Ovary (tissue), 7 donors: ENCODE measurements at regions not wholly inside any gene's neighbourhood (a gene's known extent, or its start where the extent isn't known, plus 50 kb on each side); places are given as distances from the start of the nearest gene placed in this dataset.

Source experiments
- DNase-seq, 5 donors: peaks; one replicate each; pipeline ENCODE4 v3.0.0-alpha.2; 2019 to 2020
- H3K27ac ChIP-seq, 2 donors: fragments of 200-600 bp; one replicate each; pipeline versions ENCODE4 v1.5.1 to v1.8.0; 2019 to 2022
- H3K27me3 ChIP-seq: fragments of 200-600 bp; one replicate; pipeline ENCODE4 v1.8.0; 2022
- H3K36me3 ChIP-seq: fragments of 200-600 bp; sonication (generic); one replicate; pipeline ENCODE4 v1.5.1; 2019
- H3K4me1 ChIP-seq: one replicate; pipeline ENCODE4 v1.8.1; 2013; ENCODE audit warnings: mild to moderate bottlenecking, moderate library complexity; ENCODE audit not compliant: insufficient read depth
- H3K4me3 ChIP-seq: fragments of 200-600 bp; sonication (generic); one replicate; pipeline ENCODE4 v1.5.1; 2017
- H3K9me3 ChIP-seq, 2 donors: fragments of 200-600 bp in 1 of 2; sonication (generic) in 1 of 2; one replicate each; pipeline versions ENCODE4 v1.5.1 to v1.8.1; 2013 to 2019; ENCODE audit warnings: mild to moderate bottlenecking in 1 of 2, moderate library complexity in 1 of 2
- CTCF ChIP-seq, 3 donors: fragments of 450-650 bp in 2 of 3; fragments of 200-600 bp in 1 of 3; IDR thresholded peaks; one replicate each; pipeline versions ENCODE4 v1.5.1 to v1.8.0; 2016 to 2022; ENCODE audit warnings: antibody characterized with exemption in 3 of 3, mild to moderate bottlenecking in 1 of 3
- EP300 ChIP-seq: sonication (generic); formaldehyde crosslinking; IDR thresholded peaks from one replicate; pipeline ENCODE4 v1.6.1; 2017; ENCODE audit warnings: antibody characterized with exemption
- POLR2A ChIP-seq: fragments of 450-650 bp; IDR thresholded peaks from one replicate; pipeline ENCODE4 v1.6.1; 2017; ENCODE audit warnings: antibody characterized with exemption, mild to moderate bottlenecking, moderate library complexity
- WGBS, 3 donors: extraction: QIAGEN DNeasy Blood & Tissue Kit in 1 of 3; methylation state at CpG; one replicate each; pipeline versions ENCODE4 v1.1.5 to v1.1.7; 2013 to 2017; 5-methylcytosine and 5-hydroxymethylcytosine counted together
- intact Hi-C, 4 donors: fragments of 100-400 bp; cut with DNase I; formaldehyde crosslinking; loops; one replicate each; pipeline versions ENCODE4 v1.11.0 to v1.15.1; 2022 to 2023
- donor health status: DM: no; HTN: no; CAD: no; lungs with moderate emphysema.
- donor health status: DM: no; HTN: no; CAD: no.
- donor health status: Bipolar disorder and iron deficiency.
- donor health status: DM: no; HTN: no; CAD: no.
- donor health status: DM: yes; HTN: yes; CAD: no.

- intact Hi-C loops = no loop called here
- Histone ChIP-seq H3K4me1 (no peaks in the 10 kb centered on the region), H3K4me3 (no peak overlapping the region), H3K9me3 (no peaks in the 10 kb centered on the region), H3K27me3 (no peaks in the 10 kb centered on the region), H3K27ac (no peak overlapping the region), H3K36me3 (no peaks in the 10 kb centered on the region)
- TF ChIP-seq POLR2A (no peak), EP300 (no peak), CTCF (IDR thresholded peaks at IDR 0.05) (no peak)
- 97% methylated on average over 12 to 14 of the region's 14 CpGs for WGBS, 3 donors
- no peak for DNase-seq
Observed at GRCh38 chr6:141041596-141042087, 1091.1 kb upstream of the GJE1 start.

- H3K27ac ChIP-seq = no peak overlapping the region
- 70 to 86% (median 83%) methylated on average over 5 of the region's 5 CpGs for WGBS, 3 donors
Observed at GRCh38 chr6:141035312-141036200, 1097.2 kb upstream of the GJE1 start.

GRCh38 chr6:141033101-141033500 lies 1099.6 kb upstream of the GJE1 start:
- Histone ChIP-seq H3K36me3 (no peaks in the 10 kb centered on the region), H3K9me3 (no peaks in the 10 kb centered on the region), H3K4me1 (no peaks in the 10 kb centered on the region), H3K27me3 (no peaks in the 10 kb centered on the region), H3K27ac (no peak overlapping the region), H3K4me3 (no peak overlapping the region)
- DNase-seq = no peak
- intact Hi-C loops = no loop called here
- TF ChIP-seq EP300 = no peak
- no peak for TF ChIP-seq CTCF (IDR thresholded peaks at IDR 0.05)
- TF ChIP-seq POLR2A = no peak

More at GRCh38 chr6:141035312-141036200, 1097.2 kb upstream of the GJE1 start:
- H3K36me3 ChIP-seq = no peaks in the 10 kb centered on the region
- H3K4me3 ChIP-seq = no peak overlapping the region
- no peak for DNase-seq
- H3K9me3 ChIP-seq = no peaks in the 10 kb centered on the region
- intact Hi-C loops = loop anchor here in 1 of 4 donors (1.0 kb wide), 1 partner anchor 27 kb away; no protein-coding TSS in a partner anchor
- H3K4me1 ChIP-seq = no peaks in the 10 kb centered on the region
- TF ChIP-seq POLR2A (no peak), CTCF (IDR thresholded peaks at IDR 0.05) (no peak), EP300 (no peak)
- no peaks in the 10 kb centered on the region for H3K27me3 ChIP-seq

GRCh38 chr6:141029908-141030307 lies 1102.8 kb upstream of the GJE1 start:
- intact Hi-C loops = no loop called here
- WGBS, 3 donors = 96 to 98% (median 98%) methylated on average over 1 of the region's 1 CpG
- no peaks in the 10 kb centered on the region for H3K9me3 ChIP-seq
- no peak for DNase-seq
- H3K27me3 ChIP-seq = no peaks in the 10 kb centered on the region
- no peaks in the 10 kb centered on the region for H3K36me3 ChIP-seq
- no peaks in the 10 kb centered on the region for H3K4me1 ChIP-seq
- TF ChIP-seq POLR2A (no peak), EP300 (no peak), CTCF (IDR thresholded peaks at IDR 0.05) (no peak)
- no peak overlapping the region for H3K4me3 ChIP-seq
- H3K27ac ChIP-seq = no peak overlapping the region
